GM19023 (cell line): ENCODE measurements at regions not wholly inside any gene's neighbourhood (a gene's known extent, or its start where the extent isn't known, plus 50 kb on each side); places are given as distances from the start of the nearest gene placed in this dataset.
"Not testable (repeated sequence)": the region's sequence is repeated elsewhere in the genome, so short reads cannot be mapped to it uniquely, and the experiment has no call there.

Experiments
- ATAC-seq: cut with Tn5 transposase; IDR thresholded peaks from one replicate; pipeline ENCODE4 v1.9.1; 2021; ENCODE audit warnings: mild to moderate bottlenecking, moderate library complexity; ENCODE audit not compliant: unreplicated experiment

DNA sequence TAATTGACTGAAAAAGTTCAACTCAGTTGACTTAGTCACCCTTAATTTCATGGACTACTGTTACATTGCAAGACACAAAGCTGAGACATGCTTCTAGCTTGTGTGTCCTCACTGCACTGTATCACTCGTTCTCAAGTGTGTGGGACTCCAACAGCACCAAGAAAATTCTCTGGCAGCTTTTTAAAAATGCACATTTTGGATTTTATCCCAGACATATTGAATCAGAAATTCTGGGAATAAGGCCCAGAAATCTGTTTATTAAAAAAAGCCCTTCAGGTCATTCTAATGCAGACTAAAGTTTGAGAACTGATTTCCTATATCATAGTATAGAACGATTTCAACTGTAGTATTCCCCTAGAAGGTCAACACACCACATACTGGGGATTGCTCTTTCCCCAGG lies 1485.3 kb downstream of the PCDH9 start:
- ATAC-seq = no peak

DNA sequence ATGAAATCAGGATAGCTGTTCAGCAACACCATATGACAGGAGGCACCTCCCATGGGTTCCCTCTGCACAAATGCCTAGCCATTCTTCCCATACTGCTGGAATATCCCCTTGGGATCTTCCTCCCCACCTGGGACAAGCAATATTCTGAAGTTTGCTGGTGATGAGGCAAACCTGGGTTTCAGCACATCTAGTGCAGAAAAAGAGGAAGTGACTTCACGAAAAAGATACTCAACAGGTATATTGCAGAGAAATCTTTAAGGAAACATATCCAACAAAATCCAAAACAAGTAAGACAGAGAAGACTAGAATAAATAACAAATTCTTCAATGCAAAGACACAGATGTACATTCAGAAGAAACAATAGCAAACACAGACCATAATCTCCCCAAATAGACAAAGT lies 1497.0 kb downstream of the PCDH9 start:
- no peak for ATAC-seq

DNA sequence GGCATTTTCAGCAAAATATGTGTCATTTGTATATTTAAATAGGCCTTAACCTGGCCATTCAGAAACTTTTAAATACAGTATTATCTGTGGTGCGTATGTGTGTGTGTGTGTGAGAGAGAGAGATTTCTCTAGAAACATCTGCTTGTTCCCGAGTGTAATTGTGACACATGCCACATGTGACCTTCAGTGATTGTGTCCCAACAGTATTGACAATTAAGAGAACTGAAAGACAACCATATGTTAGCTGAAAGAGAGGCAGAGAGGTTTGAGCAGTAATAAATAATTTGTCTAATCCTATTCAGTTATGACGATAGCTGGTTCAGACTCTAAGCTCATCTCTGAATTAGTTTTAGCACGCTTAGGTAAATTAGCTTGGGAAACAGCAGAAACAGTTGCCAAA lies 1503.1 kb downstream of the PCDH9 start:
- ATAC-seq = no peak

DNA sequence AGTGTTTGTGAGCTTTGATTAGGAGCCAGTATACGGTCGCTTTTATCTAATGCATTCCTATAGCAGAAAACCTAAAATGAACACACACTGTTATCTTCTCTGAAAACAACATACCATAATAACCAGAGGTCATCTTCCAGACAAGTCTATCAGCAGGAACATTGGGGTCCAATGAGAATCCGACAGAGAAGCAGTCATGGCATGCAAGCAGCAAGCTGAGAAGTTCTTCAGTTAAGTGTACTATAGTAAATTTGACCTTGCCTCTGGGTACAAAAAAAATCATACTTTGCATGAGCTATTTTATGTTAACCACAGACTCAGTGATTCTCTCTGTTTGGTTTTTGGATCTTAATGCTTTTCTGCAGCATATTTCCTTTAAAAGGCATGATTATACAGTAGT lies 1505.1 kb downstream of the PCDH9 start:
- no peak for ATAC-seq

DNA sequence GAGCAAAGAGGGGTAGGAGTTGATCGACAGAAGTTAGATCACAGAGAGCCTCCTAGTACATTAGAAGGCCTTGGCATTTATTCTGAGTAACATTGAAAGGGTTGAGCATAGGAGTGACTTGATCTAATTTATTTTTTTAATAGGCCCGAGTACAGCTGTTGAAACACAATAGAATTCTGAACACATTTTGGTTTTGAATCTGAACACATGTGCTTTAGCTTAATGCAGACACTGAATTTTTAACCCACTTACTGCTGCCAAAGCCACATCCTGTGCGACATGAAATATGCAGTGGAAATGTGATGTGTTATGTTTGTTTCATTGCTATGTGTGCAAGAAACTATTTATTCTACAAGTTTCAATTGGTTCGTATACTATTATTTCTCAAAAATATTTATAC lies 1505.9 kb downstream of the PCDH9 start:
- ATAC-seq = no peak

DNA sequence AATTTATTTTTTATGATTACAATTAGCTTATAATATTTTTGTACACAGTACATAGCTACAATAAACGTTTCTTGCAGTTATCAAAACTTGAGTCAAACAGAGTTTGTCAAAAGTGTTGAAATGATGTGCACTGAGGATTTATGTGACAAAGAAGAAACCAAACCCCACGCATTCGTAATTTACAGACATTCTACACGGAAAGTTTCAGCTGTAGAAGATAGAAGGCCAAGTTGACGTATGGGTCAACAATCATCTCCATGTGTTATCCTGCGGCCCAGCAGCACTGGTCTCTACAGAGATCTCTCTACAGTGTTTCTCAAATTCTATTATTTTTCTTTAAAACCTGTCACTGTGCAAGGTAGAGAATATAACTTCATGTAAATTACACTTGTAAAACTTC lies 1507.6 kb downstream of the PCDH9 start:
- ATAC-seq = no peak

DNA sequence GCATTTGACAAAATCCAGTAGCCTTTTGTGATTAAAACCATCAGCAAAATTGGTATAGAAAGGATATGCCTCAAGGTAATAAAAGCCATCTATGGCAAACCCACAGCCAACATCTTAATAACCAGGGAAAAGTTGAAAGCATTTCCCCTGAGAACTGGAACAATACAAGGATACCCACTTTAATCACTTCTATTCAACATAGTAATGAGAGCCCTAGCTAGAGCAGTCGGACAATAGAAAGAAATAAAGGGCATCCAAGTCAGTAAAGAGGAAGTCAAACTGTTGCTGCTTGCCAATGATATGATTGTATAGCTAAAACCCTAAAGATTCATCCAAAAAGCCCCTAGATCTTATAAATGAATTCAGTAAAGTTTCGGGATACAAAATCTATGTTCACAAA lies 1510.3 kb downstream of the PCDH9 start:
- no peak for ATAC-seq

DNA sequence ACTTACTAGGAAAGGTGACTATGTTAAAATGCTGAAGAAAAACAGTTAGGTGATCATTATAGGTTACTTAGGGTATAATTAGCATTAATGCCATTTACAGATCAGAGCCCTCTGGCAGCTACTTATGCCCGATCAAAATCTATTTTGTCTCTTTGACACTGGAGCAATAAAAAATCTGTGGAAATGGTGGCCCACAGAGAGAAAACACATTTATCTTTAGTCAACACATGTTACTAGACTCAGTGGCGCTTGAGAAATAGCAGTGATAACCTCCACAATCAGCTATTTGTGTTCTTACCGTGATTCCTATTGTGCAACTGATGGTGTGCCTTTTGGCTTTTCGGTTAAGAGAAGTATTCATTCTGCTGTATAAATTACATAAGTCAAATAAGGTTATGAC lies 1519.6 kb downstream of the PCDH9 start:
- no peak for ATAC-seq

DNA sequence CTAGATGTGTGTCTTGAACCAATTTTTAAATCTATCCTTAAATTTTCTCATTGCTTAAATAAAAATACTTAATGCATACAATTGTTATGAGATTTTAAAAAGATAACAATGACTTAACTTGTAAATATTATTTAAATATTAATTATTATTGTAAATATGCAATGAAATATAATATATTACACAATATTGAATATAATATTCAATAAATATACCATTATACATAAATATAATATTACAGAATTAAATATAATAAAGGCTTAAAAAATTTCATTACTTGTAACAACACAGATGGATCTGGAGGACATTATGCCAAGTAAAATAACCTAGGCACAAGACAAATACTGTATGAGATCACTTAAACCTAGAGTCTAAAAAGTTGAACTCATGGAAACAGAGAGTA lies 1532.3 kb downstream of the PCDH9 start:
- ATAC-seq = no peak

DNA sequence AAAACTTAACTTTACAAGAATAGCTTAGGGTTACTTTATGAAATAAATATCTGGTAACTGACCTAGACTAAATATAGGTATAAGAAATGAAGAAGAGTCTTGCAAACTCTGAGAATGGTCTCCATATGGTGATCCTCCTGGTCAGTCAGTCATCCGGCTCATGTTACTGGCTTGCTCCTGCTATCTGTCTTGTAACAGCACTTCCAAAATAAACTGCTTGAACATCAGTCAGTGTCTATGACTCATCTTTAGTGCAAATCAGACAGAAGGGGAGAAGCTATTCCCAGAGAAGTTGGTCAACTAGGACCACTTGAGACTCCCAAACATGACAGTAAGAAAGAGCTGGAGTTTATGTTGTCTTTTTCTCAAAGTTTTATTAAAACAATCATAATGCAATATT lies 1550.9 kb downstream of the PCDH9 start:
- no peak for ATAC-seq

DNA sequence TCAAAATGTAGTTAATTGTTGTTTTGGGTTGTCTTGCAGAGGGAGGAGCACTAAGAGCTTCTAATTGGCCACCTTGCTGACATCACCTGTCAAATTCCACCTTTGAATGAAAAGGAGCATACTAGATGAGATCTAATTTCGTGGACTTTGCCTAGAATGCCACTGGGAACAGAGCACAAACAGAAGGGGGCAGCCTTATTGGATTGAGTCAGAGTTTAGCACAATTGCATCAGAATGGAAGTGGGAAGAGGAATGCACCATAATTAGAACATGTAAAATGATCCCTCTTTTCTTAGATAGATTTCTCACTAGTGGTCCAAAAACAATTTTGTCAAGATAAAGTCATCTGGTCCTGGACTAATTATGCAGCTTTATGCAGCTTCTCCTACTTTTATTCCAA lies 1552.2 kb downstream of the PCDH9 start:
- no peak for ATAC-seq

DNA sequence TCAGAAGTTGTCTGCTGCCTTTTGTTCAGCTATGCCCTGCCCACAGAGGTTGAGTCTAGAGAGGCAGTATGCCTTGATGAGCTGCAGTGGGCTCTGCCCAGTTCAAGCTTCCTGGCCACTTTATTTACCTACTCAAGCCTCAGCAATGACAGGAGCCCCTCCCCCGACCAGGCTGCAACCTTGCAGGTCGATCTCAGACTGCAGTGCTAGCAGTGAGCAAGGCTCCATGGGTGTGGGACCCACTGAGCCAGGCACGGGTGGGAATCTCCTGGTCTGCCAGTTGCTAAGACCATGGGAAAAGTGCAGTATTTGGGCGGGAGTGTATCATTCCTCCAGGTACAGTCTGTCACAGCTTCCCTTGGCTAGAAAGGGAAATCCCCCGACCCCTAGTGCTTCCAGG lies 1554.8 kb downstream of the PCDH9 start:
- ATAC-seq = not testable (repeated sequence)

DNA sequence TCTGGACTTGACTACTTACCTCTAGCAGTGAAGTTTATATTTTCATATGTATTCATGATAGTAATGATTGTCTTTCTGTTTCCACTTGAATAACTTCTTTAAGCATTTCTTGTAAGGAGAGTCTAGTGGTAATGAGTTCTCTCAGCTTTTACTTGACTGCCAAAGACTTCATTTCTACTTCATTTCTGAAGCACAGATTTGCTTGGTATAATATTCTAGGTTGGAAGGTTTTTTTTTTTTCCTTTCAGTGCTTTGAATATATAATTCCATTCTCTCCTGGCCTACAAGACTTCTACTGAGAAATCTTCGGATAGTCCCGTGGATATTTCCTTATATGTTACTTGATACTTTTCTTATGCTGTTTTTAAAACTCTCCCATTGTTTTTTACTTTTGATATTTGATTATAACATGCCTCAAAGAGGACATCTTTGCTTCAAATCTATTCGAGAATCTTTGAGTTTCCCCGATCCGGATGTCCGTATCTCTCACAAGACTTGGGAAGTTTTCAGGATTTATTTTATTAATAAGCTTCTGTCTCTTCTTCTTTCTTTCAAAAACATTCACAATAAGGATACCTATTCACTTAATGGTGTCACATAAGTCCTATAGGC lies 1560.0 kb downstream of the PCDH9 start:
- no peak for ATAC-seq

DNA sequence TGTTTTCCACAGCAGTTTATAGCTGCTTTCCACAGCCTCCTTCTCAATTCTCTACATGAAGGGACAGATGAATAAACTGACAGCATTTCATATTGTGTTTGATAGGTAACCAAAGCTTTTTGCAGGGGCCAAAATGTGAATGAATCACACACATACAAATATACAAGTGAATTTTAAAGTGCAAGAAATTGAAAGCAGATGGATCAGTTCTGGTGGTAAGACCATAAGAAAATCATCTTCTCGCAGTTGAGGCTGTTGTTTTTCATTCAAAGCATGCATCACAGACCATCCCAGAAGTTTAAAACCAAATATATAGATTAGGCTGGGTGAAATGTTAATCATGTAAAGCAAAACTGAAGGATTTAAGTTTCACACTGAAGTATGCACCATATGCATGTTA lies 1569.4 kb downstream of the PCDH9 start:
- no peak for ATAC-seq

DNA sequence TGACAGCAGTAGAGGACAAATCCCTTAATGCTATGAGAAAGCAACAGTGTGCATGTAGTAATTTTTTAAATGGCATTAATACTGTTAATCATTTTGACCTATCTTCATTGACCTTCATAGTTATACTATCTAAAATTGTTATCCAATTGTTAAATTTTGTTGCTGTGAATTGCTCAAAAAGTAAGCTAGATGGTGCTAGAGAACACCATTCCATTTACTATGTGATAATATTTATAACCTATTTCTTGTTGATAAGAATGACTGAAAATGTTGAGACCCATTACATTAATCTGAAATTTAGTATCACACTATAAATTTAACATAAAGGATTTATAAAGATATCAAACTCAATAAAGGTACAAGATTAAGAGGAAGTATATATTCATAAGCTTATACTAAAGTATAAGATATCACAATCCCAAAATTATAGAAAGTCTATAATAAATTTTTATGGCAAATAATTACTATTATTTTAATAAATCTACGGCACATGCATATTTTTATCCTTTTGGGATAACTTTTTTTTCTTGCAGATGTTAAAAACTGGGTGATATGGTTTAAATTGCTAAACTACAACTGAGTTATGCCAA lies 1573.3 kb downstream of the PCDH9 start:
- ATAC-seq = no peak

DNA sequence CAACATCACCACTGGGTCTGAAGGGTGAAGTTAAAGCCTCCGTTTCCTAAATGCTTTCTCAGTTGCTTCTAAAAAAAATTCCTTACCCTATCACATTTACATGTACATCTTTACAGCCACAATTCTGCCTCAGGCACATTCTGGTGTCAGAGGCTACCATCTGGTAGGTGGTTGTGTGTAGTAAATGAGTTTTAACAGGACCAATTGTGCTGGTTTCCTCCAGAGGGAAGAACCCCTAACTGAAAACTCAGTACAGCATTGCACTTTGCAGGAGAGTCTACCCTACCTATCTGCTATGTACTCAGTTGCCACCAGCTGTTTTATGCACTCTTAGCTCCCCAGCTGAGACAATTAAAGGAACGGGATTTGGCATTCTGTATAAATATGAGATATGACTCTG lies 1576.5 kb downstream of the PCDH9 start:
- ATAC-seq = no peak

DNA sequence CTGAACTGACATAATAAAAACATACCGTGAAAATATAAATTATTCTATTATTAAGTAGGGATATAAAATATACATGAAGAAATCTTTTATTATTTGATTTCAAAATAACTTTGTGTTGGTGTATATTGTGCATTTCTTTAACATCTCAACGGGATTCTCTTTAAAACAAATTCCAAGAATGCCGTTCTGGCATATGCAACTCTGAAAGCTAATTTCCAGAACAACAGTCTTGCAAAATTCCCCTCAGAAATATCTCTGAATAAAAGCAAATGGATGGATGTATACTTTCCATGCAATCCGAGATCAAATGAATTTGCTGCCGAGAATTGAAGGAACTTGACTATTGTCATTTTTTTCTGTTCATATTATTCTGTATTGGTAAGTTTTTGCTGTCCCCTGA lies 1579.8 kb downstream of the PCDH9 start:
- ATAC-seq = no peak

DNA sequence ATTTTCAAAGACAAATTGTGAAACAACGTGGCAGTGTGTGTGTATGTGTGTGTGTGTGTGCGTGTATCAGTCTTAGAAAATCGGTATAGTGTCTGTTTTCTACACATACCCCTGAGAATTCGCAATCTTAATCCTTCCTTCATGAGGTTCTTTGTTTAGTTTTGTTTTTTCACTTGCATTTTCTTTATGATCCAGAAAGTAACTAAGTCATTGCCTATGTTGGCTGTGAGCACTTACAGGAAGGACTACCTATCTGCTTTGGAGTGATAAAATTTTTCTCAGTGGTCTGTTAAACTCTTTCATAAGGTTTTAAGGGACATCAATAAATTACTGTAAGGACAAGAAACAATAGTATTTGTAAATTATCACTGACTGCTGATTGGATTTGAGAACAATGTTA lies 1587.1 kb downstream of the PCDH9 start:
- ATAC-seq = no peak

DNA sequence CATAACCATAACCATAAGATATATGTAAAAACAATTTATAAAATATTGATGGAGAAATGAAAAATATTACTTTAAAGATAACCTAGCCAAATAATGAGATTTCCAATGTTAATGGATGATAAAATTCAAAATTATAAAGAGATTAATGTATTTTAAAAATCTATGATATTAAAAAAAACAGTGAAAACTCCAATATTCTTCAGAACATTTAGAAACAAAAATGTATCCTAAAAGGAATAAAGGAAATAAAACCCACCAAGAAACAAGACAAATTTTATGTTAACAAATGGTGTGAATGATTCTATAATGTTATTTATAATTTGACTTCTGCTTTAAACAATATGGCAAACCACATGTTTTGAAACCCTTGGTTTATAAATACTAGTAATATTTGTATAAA lies 1587.8 kb downstream of the PCDH9 start:
- no peak for ATAC-seq

DNA sequence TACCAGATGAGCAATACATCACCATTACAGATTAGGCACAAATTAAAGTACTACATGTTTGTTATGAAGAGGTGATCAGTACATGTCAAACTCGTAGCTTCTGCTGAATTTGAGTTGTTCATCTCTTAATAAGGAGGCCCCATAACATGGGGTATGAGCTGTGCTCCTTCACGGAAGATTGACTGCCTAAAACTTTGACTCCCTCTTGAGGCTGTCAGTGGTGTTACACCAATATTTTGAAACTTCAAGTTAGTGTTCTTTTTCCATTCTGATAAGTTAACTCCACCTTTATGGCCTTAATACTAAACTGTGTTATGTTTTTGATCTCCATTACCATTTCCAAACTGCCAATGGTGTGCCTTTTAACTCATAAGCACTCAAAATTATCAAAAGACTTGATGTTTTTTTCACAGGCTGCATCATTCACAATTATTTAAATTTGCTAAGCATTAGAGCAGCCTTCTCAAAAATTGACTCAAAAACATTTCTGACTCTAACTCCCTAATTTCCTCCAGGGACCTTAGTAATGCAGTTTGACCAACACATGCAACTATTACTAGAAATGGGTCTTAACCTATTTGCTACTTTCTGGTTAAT lies 1591.5 kb downstream of the PCDH9 start:
- peak; percentile 88 for ATAC-seq

DNA sequence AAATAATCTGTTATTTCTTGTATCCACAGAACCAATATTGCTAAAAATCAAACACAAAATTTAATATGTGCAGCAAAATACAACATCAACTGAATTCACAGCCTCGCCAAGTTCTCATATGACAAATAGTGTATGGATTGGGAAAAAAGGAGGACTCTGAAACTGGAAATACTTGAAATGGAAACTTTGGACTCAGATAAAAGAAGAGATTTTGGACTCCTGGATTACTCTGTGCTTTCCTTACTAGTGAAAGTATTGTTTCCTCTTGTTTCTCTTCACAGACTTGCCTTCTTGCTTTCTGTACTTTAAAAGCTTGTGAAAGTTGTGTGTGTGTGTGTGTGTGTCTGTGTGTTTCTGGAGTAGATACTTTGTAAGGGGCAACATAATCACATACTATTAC lies 1596.3 kb downstream of the PCDH9 start:
- no peak for ATAC-seq

DNA sequence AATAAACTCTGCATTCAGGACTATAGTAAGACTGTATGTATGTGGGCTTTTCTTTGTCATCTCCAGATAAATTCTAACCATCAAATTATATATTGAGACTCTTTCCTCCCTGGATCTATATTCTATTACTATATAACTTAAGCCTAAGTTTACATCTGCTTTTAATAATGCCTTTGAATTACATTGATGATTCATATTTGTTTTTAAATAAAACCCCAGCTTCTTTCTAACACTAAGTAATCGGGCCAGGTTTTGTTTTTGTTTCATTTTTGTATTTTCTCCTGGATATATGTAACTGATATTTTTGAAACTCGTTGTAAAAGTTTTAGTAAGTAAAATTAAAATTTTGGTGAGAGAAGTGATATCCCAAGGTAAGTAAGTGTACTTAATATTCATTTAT lies 1599.1 kb downstream of the PCDH9 start:
- no peak for ATAC-seq

DNA sequence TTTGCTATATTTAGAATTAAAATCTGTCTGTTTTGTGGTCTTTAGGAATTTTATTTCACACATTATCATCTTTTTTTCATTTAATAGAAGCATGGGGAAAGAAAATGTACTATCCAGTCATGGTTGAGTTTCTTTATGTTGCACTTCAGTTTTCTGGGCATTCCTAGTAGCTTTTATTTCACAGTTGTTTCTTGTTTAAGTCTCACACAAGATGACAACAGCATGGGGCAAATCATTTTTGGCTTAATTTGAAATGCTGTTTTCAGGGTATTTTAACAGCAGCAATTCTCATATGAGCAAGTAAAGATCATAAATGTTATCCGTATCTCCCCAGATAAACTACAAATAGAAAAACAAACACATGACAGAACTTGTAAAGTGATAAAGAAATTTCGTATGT lies 1600.2 kb downstream of the PCDH9 start:
- no peak for ATAC-seq
